LNCaP clone FGC (cell line): ENCODE measurements at regions not wholly inside any gene's neighbourhood (a gene's known extent, or its start where the extent isn't known, plus 50 kb on each side); places are given as distances from the start of the nearest gene placed in this dataset.
"Not testable (repeated sequence)": the region's sequence is repeated elsewhere in the genome, so short reads cannot be mapped to it uniquely, and the experiment has no call there.

Source experiments
- DNase-seq: peaks from one replicate; pipeline ENCODE4 v3.0.0-alpha.2; 2011; ENCODE audit warnings: low read depth
- H3K4me3 ChIP-seq: 2 replicates; pipeline ENCODE4 v1.5.1; 2011; ENCODE audit warnings: mild to moderate bottlenecking, low read depth, low read length, control low read depth
- CTCF ChIP-seq: IDR thresholded peaks from 2 replicates; pipeline ENCODE4 v1.5.1; 2012; ENCODE audit warnings: mild to moderate bottlenecking; ENCODE audit not compliant: control insufficient read depth, insufficient read depth; ENCODE audit errors: extremely low read depth

GRCh38 chr16:51982715-51983680, 563.9 kb downstream of the TOX3 start:
- peak; percentile 56 for DNase-seq

GRCh38 chr16:51981725-51982124, 565.2 kb downstream of the TOX3 start:
- no peak overlapping the region for H3K4me3 ChIP-seq
- TF ChIP-seq CTCF, result no peak
- DNase-seq, result no peak

More at GRCh38 chr16:51982715-51983680, 563.9 kb downstream of the TOX3 start:
- TF ChIP-seq CTCF, result peak; percentile 80
- no peak overlapping the region for H3K4me3 ChIP-seq

GRCh38 chr16:51977506-51977905, 569.4 kb downstream of the TOX3 start:
- not testable (repeated sequence) for DNase-seq, H3K4me3 ChIP-seq

- DNase-seq, result no peak
- peak; percentile 57 for TF ChIP-seq CTCF
- no peak overlapping the region for H3K4me3 ChIP-seq
Observed at GRCh38 chr16:51971184-51971583, 575.8 kb downstream of the TOX3 start.

- no peak for DNase-seq
- TF ChIP-seq CTCF, result no peak
- H3K4me3 ChIP-seq, result no peak overlapping the region
Observed at GRCh38 chr16:51968749-51969148, 578.2 kb downstream of the TOX3 start.

GRCh38 chr16:51967646-51968045, 579.3 kb downstream of the TOX3 start:
- H3K4me3 ChIP-seq, result no peak overlapping the region
- TF ChIP-seq CTCF, result no peak
- DNase-seq, result no peak

GRCh38 chr16:51960931-51961330, 586.0 kb downstream of the TOX3 start:
- no peak for TF ChIP-seq CTCF
- no peak for DNase-seq
- no peak overlapping the region for H3K4me3 ChIP-seq
